IMR-90 (cell line): ENCODE measurements at regions not wholly inside any gene's neighbourhood (a gene's known extent, or its start where the extent isn't known, plus 50 kb on each side); places are given as distances from the start of the nearest gene placed in this dataset.
A peak's percentile ranks its signal among the peaks of the same experiment; 100 is the strongest.

ENCODE experiments used
- ATAC-seq: fragments of 200-7000 bp; cut with Tn5 transposase; 2 replicates; pipeline ENCODE4 v1.9.1; 2020; ENCODE audit warnings: low read depth, mild to moderate bottlenecking, moderate library complexity
- BruUV-seq: library from RNA; stranded (reverse); fragments of 400-500 nt; replicated peaks from 2 replicates; lab custom pipeline; 2021; lab: Mats Ljungman, UMichigan
- CTCF ChIA-PET: fragments of 300-600 bp; formaldehyde crosslinking; extraction: SDS; loops from one replicate; lab custom pipeline; 2021; ENCODE audit warnings: antibody characterized with exemption; lab: Yijun Ruan, JAX
- POLR2A ChIA-PET: fragments of 300-600 bp; sonication (Branson Sonifier 250); formaldehyde crosslinking; loops from one replicate; lab custom pipeline; 2022; ENCODE audit warnings: antibody characterized with exemption; ENCODE audit not compliant: unreplicated experiment; lab: Charles Lee
- DNase-seq: peaks from one replicate; pipeline ENCODE4 v3.0.0; 2013
- H2AFZ ChIP-seq: replicated peaks from 2 replicates; pipeline ENCODE3; 2013; ENCODE audit warnings: low read length, mild to moderate bottlenecking; ENCODE audit not compliant: poor library complexity
- H2AK5ac ChIP-seq: 2 replicates; pipeline ENCODE4 v1.6.1; 2013; ENCODE audit warnings: low read depth, low read length, inconsistent platforms
- H2AK9ac ChIP-seq: replicated peaks from 2 replicates; pipeline ENCODE3; 2013; ENCODE audit warnings: mild to moderate bottlenecking, low read depth, low read length, moderate library complexity; ENCODE audit not compliant: poor library complexity
- H2BK120ac ChIP-seq: 2 replicates; pipeline ENCODE4 v1.6.1; 2013; ENCODE audit warnings: low read depth, low read length, inconsistent platforms
- H2BK15ac ChIP-seq: 3 replicates; pipeline ENCODE4 v1.6.1; 2013; ENCODE audit warnings: low read depth, low read length, inconsistent platforms
- H2BK20ac ChIP-seq: 2 replicates; pipeline ENCODE4 v1.6.1; 2013; ENCODE audit warnings: low read depth, mild to moderate bottlenecking, inconsistent platforms, low read length, moderate library complexity
- H2BK5ac ChIP-seq: 2 replicates; pipeline ENCODE4 v1.6.1; 2013; ENCODE audit warnings: mild to moderate bottlenecking, low read depth, low read length, inconsistent platforms; ENCODE audit not compliant: poor library complexity, severe bottlenecking
- H3K14ac ChIP-seq: replicated peaks from 2 replicates; pipeline ENCODE4 v1.6.1; 2013; ENCODE audit warnings: low read depth, low read length, inconsistent platforms
- H3K18ac ChIP-seq: 2 replicates; pipeline ENCODE4 v1.6.1; 2013; ENCODE audit warnings: low read depth, low read length, control low read depth
- H3K23ac ChIP-seq: 2 replicates; pipeline ENCODE4 v1.6.1; 2013; ENCODE audit warnings: low read depth, low read length, inconsistent platforms
- H3K27ac ChIP-seq: 2 replicates; pipeline ENCODE4 v1.5.1; 2013; ENCODE audit warnings: mild to moderate bottlenecking, control low read depth, low read length; ENCODE audit not compliant: insufficient read depth
- H3K27me3 ChIP-seq: 2 replicates; pipeline ENCODE4 v1.6.1; 2013; ENCODE audit warnings: low read length; ENCODE audit not compliant: control insufficient read depth, insufficient read depth
- H3K36me3 ChIP-seq: 2 replicates; pipeline ENCODE4 v1.6.1; 2013; ENCODE audit warnings: low read length, mixed read lengths; ENCODE audit not compliant: control insufficient read depth, insufficient read depth
- H3K4ac ChIP-seq: 2 replicates; pipeline ENCODE4 v1.6.1; 2013; ENCODE audit warnings: low read depth, low read length, inconsistent platforms
- H3K4me1 ChIP-seq: 2 replicates; pipeline ENCODE4 v1.6.1; 2013; ENCODE audit warnings: low read length, mixed read lengths; ENCODE audit not compliant: control insufficient read depth, insufficient read depth
- H3K4me2 ChIP-seq: 2 replicates; pipeline ENCODE4 v1.6.1; 2013; ENCODE audit warnings: low read depth, mild to moderate bottlenecking, control low read depth, low read length, moderate library complexity
- H3K4me3 ChIP-seq: 2 replicates; pipeline ENCODE4 v1.5.1; 2013; ENCODE audit warnings: low read depth, mild to moderate bottlenecking, control low read depth, low read length, moderate library complexity; ENCODE audit not compliant: insufficient read depth
- H3K56ac ChIP-seq: 2 replicates; pipeline ENCODE4 v1.6.1; 2013; ENCODE audit warnings: low read length, inconsistent platforms; ENCODE audit not compliant: insufficient read depth; ENCODE audit errors: extremely low read depth
- H3K79me1 ChIP-seq, 2 experiments: 2 replicates each; pipeline ENCODE4 v1.6.1; 2013; ENCODE audit warnings: low read length in 2 of 2, inconsistent platforms in 1 of 2, low read depth in 1 of 2
- H3K9ac ChIP-seq: 2 replicates; pipeline ENCODE4 v1.6.1; 2013; ENCODE audit warnings: low read depth, low read length, control low read depth
- H3K9me1 ChIP-seq: 2 replicates; pipeline ENCODE4 v1.6.1; 2013; ENCODE audit warnings: low read length, inconsistent platforms; ENCODE audit not compliant: insufficient read depth
- H3K9me3 ChIP-seq: 2 replicates; pipeline ENCODE4 v1.6.1; 2013; ENCODE audit warnings: low read length; ENCODE audit not compliant: control insufficient read depth, insufficient read depth
- H4K20me1 ChIP-seq: 2 replicates; pipeline ENCODE4 v1.6.1; 2013; ENCODE audit warnings: low read length, inconsistent platforms; ENCODE audit not compliant: insufficient read depth
- H4K5ac ChIP-seq: 2 replicates; pipeline ENCODE4 v1.6.1; 2013; ENCODE audit warnings: mild to moderate bottlenecking, low read depth, low read length, control low read depth
- H4K8ac ChIP-seq, 2 experiments: 2 replicates each; pipeline ENCODE4 v1.6.1; 2013; ENCODE audit warnings: low read depth in 2 of 2, low read length in 2 of 2, control low read depth in 1 of 2, inconsistent platforms in 1 of 2
- H4K91ac ChIP-seq: 2 replicates; pipeline ENCODE4 v1.6.1; 2013; ENCODE audit warnings: low read depth, low read length, inconsistent platforms; ENCODE audit not compliant: insufficient read depth
- CHD1 ChIP-seq: IDR thresholded peaks from 2 replicates; pipeline ENCODE4 v1.6.1; 2012; ENCODE audit warnings: low read depth, low read length, improper control_type of control experiment
- ELK1 ChIP-seq: fragments of 150-350 bp; IDR thresholded peaks from 2 replicates; pipeline ENCODE4 v1.6.1; 2016; ENCODE audit warnings: low read depth, mild to moderate bottlenecking, low read length, moderate library complexity, borderline replicate concordance
- RCOR1 ChIP-seq: IDR thresholded peaks from 2 replicates; pipeline ENCODE4 v1.6.1; 2012; ENCODE audit warnings: mild to moderate bottlenecking, low read length, improper control_type of control experiment; ENCODE audit not compliant: insufficient replicate concordance
- SMC3 ChIP-seq: fragments of 150-350 bp; IDR thresholded peaks from 2 replicates; pipeline ENCODE4 v1.6.1; 2016; ENCODE audit warnings: low read depth, mild to moderate bottlenecking, antibody characterized with exemption, low read length, moderate library complexity
- WGBS, 2 experiments: methylation state at CpG; one replicate each; pipeline versions ENCODE4 v1.1.5 to v1.1.7; 2013; ENCODE audit warnings: missing lambda C conversion rate in 2 of 2; ENCODE audit not compliant: insufficient read length in 1 of 2; ENCODE audit errors: extremely low coverage in 2 of 2; 5-methylcytosine and 5-hydroxymethylcytosine counted together
- dilution Hi-C: fragments of 300-500 bp; cut with HindIII; formaldehyde crosslinking; loops from one replicate; pipeline ENCODE4 v1.14.3; 2018; ENCODE audit warnings: low sequenced_read_pairs; ENCODE audit not compliant: unreplicated experiment
- in situ Hi-C: fragments of 300-500 bp; cut with MboI; formaldehyde crosslinking; loops from 3 replicates; pipeline ENCODE4 v1.14.3; 2019; ENCODE audit warnings: low sequenced_read_pairs, inconsistent platforms, mixed read lengths
- intact Hi-C: fragments of 100-400 bp; cut with micrococcal nuclease; formaldehyde crosslinking; loops from 2 replicates; pipeline ENCODE4 v1.10.0; 2022

GRCh38 chr16:26993511-26993910 is 73.2 kb upstream of the C16orf82 start:
- Histone ChIP-seq H3K79me1 (no peaks in the 10 kb centered on the region), H4K5ac (no peak overlapping the region), H3K9me3 (no peaks in the 10 kb centered on the region), H2BK120ac (peak overlapping the region; percentile 96), H3K4ac (peak overlapping the region; percentile 91), H2BK5ac (peak overlapping the region; percentile 69), H4K20me1 (no peaks in the 10 kb centered on the region), H3K36me3 (no peaks in the 10 kb centered on the region), H2AFZ (peak overlapping the region; percentile 90), H3K14ac (peak overlapping the region; percentile 86), H3K18ac (peak overlapping the region; percentile 39; the same call in 1 of the 2 replicates), H3K23ac (peak overlapping the region; percentile 88; the same call in 1 of the 2 replicates), H3K4me3 (no peak overlapping the region), H2BK15ac (peak overlapping the region; percentile 69), H3K27me3 (no peaks in the 10 kb centered on the region), H2BK20ac (peak overlapping the region; percentile 95), H3K56ac (peak overlapping the region; percentile 39; the same call in 1 of the 2 replicates), H3K4me2 (no peak overlapping the region), H4K91ac (peak overlapping the region; percentile 78), H3K9ac (no peak overlapping the region), H3K4me1 (peaks cover 13% of the 10 kb centered on the region), H4K8ac (peak overlapping the region; percentile 37 to 86), H3K9me1 (peaks cover 19% of the 10 kb centered on the region), H2AK9ac (peak overlapping the region; percentile 8), H3K27ac (no peak overlapping the region), H2AK5ac (peak overlapping the region; percentile 85)
- in situ Hi-C loops (no loop called here), intact Hi-C loops (no loop called here), dilution Hi-C loops (no loop called here)
- ChIA-PET POLR2A (interaction anchor here (1.0 kb wide), 1 partner anchor 10 kb away, joined by 4 read pairs; no protein-coding TSS in a partner anchor), CTCF (no interaction called here)
- ATAC-seq (peak; percentile 33), DNase-seq (no peak)
- no TSS peak for BruUV-seq
- 45% methylated on average over 5 of the region's 10 CpGs; no CpG with 5 or more reads in 1 of the 2 experiments for WGBS, 2 experiments
- TF ChIP-seq SMC3, result no peak
- no peak for TF ChIP-seq ELK1
- TF ChIP-seq CHD1, result no peak
- no peak for TF ChIP-seq RCOR1
